ENCODE measurements at regions not wholly inside any gene's neighbourhood (a gene's known extent, or its start where the extent isn't known, plus 50 kb on each side); places are given as distances from the start of the nearest gene placed in this dataset.

DNA sequence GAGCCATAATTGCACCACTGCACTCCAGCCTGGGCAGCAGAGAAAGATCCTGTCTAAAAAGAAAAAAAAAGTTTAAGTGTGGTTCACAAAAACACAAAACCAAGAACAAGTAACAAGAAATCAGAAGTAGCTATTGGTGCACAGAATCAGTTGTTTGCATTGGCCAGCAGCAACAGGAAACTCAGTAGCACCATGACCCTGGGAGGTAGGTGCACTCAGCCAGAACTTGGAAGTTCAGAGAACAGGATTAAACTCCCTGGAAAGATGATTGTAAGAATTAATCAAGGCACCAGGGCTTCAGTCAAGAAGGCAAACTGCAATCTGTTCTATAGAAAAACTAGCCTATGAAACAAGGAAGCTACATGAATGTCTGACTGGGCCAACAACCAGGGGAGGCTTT lies 267.9 kb downstream of the COL12A1 start:
- no peaks in the 10 kb centered on the region for H3K36me3 ChIP-seq (ENCODE audit: control insufficient read depth in 2 of 2, insufficient read depth in 2 of 2, low read length in 1 of 2)
- no peaks in the 10 kb centered on the region for H3K27me3 ChIP-seq (ENCODE audit: control insufficient read depth in 1 of 2, insufficient read depth in 2 of 2, low read length in 2 of 2)
- H3K4me1 ChIP-seq (ENCODE audit: control insufficient read depth in 2 of 2, insufficient read depth in 2 of 2, low read length in 1 of 2), result no peaks in the 10 kb centered on the region
- H3K9me3 ChIP-seq (ENCODE audit: control insufficient read depth in 2 of 2, insufficient read depth in 1 of 2, low read depth in 1 of 2, low read length in 1 of 2), result no peaks in the 10 kb centered on the region
- H3K27ac ChIP-seq (ENCODE audit: low read depth in 2 of 2, low read length in 1 of 2), result no peak overlapping the region
- H3K4me3 ChIP-seq (ENCODE audit: low read depth in 1 of 2, low read length in 2 of 2), result no peak overlapping the region

GRCh38 chr6:74936886-74937285 lies 269.0 kb downstream of the COL12A1 start:
- 42 to 50% methylated on average over 1 of the region's 1 CpG for WGBS, 2 donors
- H3K27ac ChIP-seq (ENCODE audit: low read depth in 2 of 2, low read length in 1 of 2), result no peak overlapping the region
- H3K9me3 ChIP-seq (ENCODE audit: control insufficient read depth in 2 of 2, insufficient read depth in 1 of 2, low read depth in 1 of 2, low read length in 1 of 2), result no peaks in the 10 kb centered on the region
- no peak overlapping the region for H3K4me3 ChIP-seq (ENCODE audit: low read depth in 1 of 2, low read length in 2 of 2)
- H3K27me3 ChIP-seq (ENCODE audit: control insufficient read depth in 1 of 2, insufficient read depth in 2 of 2, low read length in 2 of 2), result no peaks in the 10 kb centered on the region
- no peaks in the 10 kb centered on the region for H3K4me1 ChIP-seq (ENCODE audit: control insufficient read depth in 2 of 2, insufficient read depth in 2 of 2, low read length in 1 of 2)
- H3K36me3 ChIP-seq (ENCODE audit: control insufficient read depth in 2 of 2, insufficient read depth in 2 of 2, low read length in 1 of 2), result no peaks in the 10 kb centered on the region

- Histone ChIP-seq H3K27ac (ENCODE audit: low read depth in 2 of 2, low read length in 1 of 2) (no peak overlapping the region), H3K4me1 (ENCODE audit: control insufficient read depth in 2 of 2, insufficient read depth in 2 of 2, low read length in 1 of 2) (no peaks in the 10 kb centered on the region), H3K4me3 (ENCODE audit: low read depth in 1 of 2, low read length in 2 of 2) (no peak overlapping the region), H3K27me3 (ENCODE audit: control insufficient read depth in 1 of 2, insufficient read depth in 2 of 2, low read length in 2 of 2) (no peaks in the 10 kb centered on the region), H3K36me3 (ENCODE audit: control insufficient read depth in 2 of 2, insufficient read depth in 2 of 2, low read length in 1 of 2) (no peaks in the 10 kb centered on the region), H3K9me3 (ENCODE audit: control insufficient read depth in 2 of 2, insufficient read depth in 1 of 2, low read depth in 1 of 2, low read length in 1 of 2) (no peaks in the 10 kb centered on the region)
- 62 to 63% methylated on average over 4 of the region's 4 CpGs for whole genome bisulfite sequencing, 2 donors
Observed at GRCh38 chr6:74932232-74932888, 273.5 kb downstream of the COL12A1 start.

DNA sequence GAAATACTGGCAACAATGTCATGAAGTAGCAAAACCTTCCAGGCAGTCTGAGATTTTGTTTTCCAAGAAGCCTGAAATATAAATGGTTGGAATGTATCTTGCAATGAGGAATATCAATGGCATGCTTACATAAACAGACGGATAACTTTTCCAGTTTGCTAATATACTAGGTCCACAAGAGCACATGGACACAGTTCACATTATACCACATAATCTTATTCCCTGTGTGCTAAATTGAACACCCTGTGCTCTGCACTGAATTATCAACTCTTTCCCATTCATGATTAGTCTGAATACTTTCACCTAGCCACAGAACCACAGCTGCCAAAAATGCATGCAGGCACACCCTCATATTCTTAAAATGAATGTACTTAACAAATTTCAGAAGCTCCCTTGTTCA lies 274.3 kb downstream of the COL12A1 start:
- no peaks in the 10 kb centered on the region for H3K27me3 ChIP-seq (ENCODE audit: control insufficient read depth in 1 of 2, insufficient read depth in 2 of 2, low read length in 2 of 2)
- no peak overlapping the region for H3K27ac ChIP-seq (ENCODE audit: low read depth in 2 of 2, low read length in 1 of 2)
- no peak overlapping the region for H3K4me3 ChIP-seq (ENCODE audit: low read depth in 1 of 2, low read length in 2 of 2)
- WGBS, 2 donors, result 28 to 44% methylated on average over 1 of the region's 1 CpG
- H3K36me3 ChIP-seq (ENCODE audit: control insufficient read depth in 2 of 2, insufficient read depth in 2 of 2, low read length in 1 of 2), result no peaks in the 10 kb centered on the region
- no peaks in the 10 kb centered on the region for H3K9me3 ChIP-seq (ENCODE audit: control insufficient read depth in 2 of 2, insufficient read depth in 1 of 2, low read depth in 1 of 2, low read length in 1 of 2)
- H3K4me1 ChIP-seq (ENCODE audit: control insufficient read depth in 2 of 2, insufficient read depth in 2 of 2, low read length in 1 of 2), result no peaks in the 10 kb centered on the region

- WGBS, 2 donors, result 49 to 70% methylated on average over 4 of the region's 4 CpGs
- no peaks in the 10 kb centered on the region for H3K4me1 ChIP-seq (ENCODE audit: control insufficient read depth in 2 of 2, insufficient read depth in 2 of 2, low read length in 1 of 2)
- no peak overlapping the region for H3K4me3 ChIP-seq (ENCODE audit: low read depth in 1 of 2, low read length in 2 of 2)
Observed at GRCh38 chr6:74928203-74928602, 277.6 kb downstream of the COL12A1 start.

GRCh38 chr6:74927299-74927698 lies 278.6 kb downstream of the COL12A1 start:
- 70 to 80% methylated on average over 3 of the region's 3 CpGs for WGBS, 2 donors

More at GRCh38 chr6:74928203-74928602, 277.6 kb downstream of the COL12A1 start:
- Histone ChIP-seq H3K27ac (ENCODE audit: low read depth in 2 of 2, low read length in 1 of 2) (no peak overlapping the region), H3K36me3 (ENCODE audit: control insufficient read depth in 2 of 2, insufficient read depth in 2 of 2, low read length in 1 of 2) (no peaks in the 10 kb centered on the region), H3K27me3 (ENCODE audit: control insufficient read depth in 1 of 2, insufficient read depth in 2 of 2, low read length in 2 of 2) (no peaks in the 10 kb centered on the region), H3K9me3 (ENCODE audit: control insufficient read depth in 2 of 2, insufficient read depth in 1 of 2, low read depth in 1 of 2, low read length in 1 of 2) (no peaks in the 10 kb centered on the region)

DNA sequence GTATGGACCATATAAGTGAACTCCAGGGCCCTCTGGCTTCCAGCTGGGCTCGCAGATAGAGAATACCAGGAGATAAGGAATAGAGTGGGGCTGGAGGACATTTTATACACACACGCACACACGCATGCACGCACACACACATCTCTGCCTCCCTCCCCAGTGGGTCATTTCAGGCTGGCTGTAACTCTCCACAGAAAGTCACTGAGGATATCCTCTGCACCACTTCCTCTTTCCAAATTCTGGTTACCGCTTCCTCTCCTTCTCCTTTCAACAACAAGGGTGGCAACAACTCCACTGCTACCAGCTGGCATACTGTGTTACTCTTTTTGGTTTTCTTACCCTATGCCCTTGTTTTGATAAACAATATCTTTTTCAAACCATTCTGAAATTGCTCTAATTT lies 280.2 kb downstream of the COL12A1 start:
- H3K27ac ChIP-seq (ENCODE audit: low read depth in 2 of 2, low read length in 1 of 2), result no peak overlapping the region
- H3K4me3 ChIP-seq (ENCODE audit: low read depth in 1 of 2, low read length in 2 of 2), result no peak overlapping the region

More at GRCh38 chr6:74927299-74927698, 278.6 kb downstream of the COL12A1 start:
- H3K4me3 ChIP-seq (ENCODE audit: low read depth in 1 of 2, low read length in 2 of 2), result no peak overlapping the region
- H3K36me3 ChIP-seq (ENCODE audit: control insufficient read depth in 2 of 2, insufficient read depth in 2 of 2, low read length in 1 of 2), result no peaks in the 10 kb centered on the region
- H3K4me1 ChIP-seq (ENCODE audit: control insufficient read depth in 2 of 2, insufficient read depth in 2 of 2, low read length in 1 of 2), result no peaks in the 10 kb centered on the region
- no peaks in the 10 kb centered on the region for H3K9me3 ChIP-seq (ENCODE audit: control insufficient read depth in 2 of 2, insufficient read depth in 1 of 2, low read depth in 1 of 2, low read length in 1 of 2)
- no peaks in the 10 kb centered on the region for H3K27me3 ChIP-seq (ENCODE audit: control insufficient read depth in 1 of 2, insufficient read depth in 2 of 2, low read length in 2 of 2)
- no peak overlapping the region for H3K27ac ChIP-seq (ENCODE audit: low read depth in 2 of 2, low read length in 1 of 2)

DNA sequence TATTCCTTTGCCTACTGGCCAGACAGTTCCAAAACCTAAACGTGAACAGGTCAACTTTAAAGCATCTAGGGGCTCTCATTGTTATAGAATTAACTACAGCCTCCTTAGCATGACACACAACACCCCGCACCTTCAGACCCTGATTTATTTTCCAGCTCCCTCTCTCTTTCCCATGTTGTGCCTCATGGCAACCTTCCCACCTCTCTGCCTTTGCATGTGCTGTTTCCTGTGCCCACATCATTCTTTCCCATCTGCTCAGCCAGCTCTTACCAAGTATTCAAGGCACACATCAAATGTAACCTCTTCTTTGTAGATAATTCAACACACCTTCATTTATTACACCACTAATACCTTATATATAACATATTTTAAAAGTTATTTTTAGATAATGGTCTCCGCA lies 291.0 kb downstream of the COL12A1 start:
- peaks cover 0 to 2% of the 10 kb centered on the region in 2 donors for H3K9me3 ChIP-seq (ENCODE audit: control insufficient read depth in 2 of 2, insufficient read depth in 1 of 2, low read depth in 1 of 2, low read length in 1 of 2)
- H3K4me1 ChIP-seq (ENCODE audit: control insufficient read depth in 2 of 2, insufficient read depth in 2 of 2, low read length in 1 of 2), result no peaks in the 10 kb centered on the region
- no peaks in the 10 kb centered on the region for H3K27me3 ChIP-seq (ENCODE audit: control insufficient read depth in 1 of 2, insufficient read depth in 2 of 2, low read length in 2 of 2)
- 81 to 83% methylated on average over 3 of the region's 3 CpGs for WGBS, 2 donors
- no peak overlapping the region for H3K4me3 ChIP-seq (ENCODE audit: low read depth in 1 of 2, low read length in 2 of 2)
- no peak overlapping the region for H3K27ac ChIP-seq (ENCODE audit: low read depth in 2 of 2, low read length in 1 of 2)
- H3K36me3 ChIP-seq (ENCODE audit: control insufficient read depth in 2 of 2, insufficient read depth in 2 of 2, low read length in 1 of 2), result no peaks in the 10 kb centered on the region

More for the DNA sequence above, 280.2 kb downstream of the COL12A1 start:
- Histone ChIP-seq H3K4me1 (ENCODE audit: control insufficient read depth in 2 of 2, insufficient read depth in 2 of 2, low read length in 1 of 2) (no peaks in the 10 kb centered on the region), H3K36me3 (ENCODE audit: control insufficient read depth in 2 of 2, insufficient read depth in 2 of 2, low read length in 1 of 2) (no peaks in the 10 kb centered on the region), H3K27me3 (ENCODE audit: control insufficient read depth in 1 of 2, insufficient read depth in 2 of 2, low read length in 2 of 2) (no peaks in the 10 kb centered on the region), H3K9me3 (ENCODE audit: control insufficient read depth in 2 of 2, insufficient read depth in 1 of 2, low read depth in 1 of 2, low read length in 1 of 2) (no peaks in the 10 kb centered on the region)
- 73 to 80% methylated on average over 5 of the region's 5 CpGs for WGBS, 2 donors

DNA sequence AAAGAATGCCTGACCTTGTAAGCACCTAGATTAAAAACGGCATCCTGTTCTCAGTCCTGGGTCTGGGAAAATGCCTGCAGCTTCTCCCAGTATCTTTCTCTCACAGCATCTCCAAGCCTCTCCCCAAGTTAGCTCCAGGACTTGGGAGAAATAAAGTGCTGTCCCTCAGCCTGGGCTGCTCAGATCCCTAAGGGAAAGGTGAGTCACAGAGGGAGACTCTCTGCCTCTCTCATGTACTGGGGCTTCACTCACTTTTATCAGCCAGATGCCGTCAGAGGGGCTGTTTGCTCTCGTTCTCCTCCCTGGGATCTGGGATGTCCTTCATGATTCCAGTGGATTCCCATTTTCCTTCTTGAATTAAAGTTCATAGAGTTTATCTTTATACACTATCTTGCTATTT lies 293.6 kb downstream of the COL12A1 start:
- 70 to 74% methylated on average over 3 of the region's 3 CpGs for WGBS, 2 donors
- H3K27me3 ChIP-seq (ENCODE audit: control insufficient read depth in 1 of 2, insufficient read depth in 2 of 2, low read length in 2 of 2), result no peaks in the 10 kb centered on the region

GRCh38 chr6:74902846-74903245 lies 303.0 kb downstream of the COL12A1 start:
- Histone ChIP-seq H3K27me3 (ENCODE audit: control insufficient read depth in 1 of 2, insufficient read depth in 2 of 2, low read length in 2 of 2) (no peaks in the 10 kb centered on the region), H3K9me3 (ENCODE audit: control insufficient read depth in 2 of 2, insufficient read depth in 1 of 2, low read depth in 1 of 2, low read length in 1 of 2) (no peaks in the 10 kb centered on the region), H3K27ac (ENCODE audit: low read depth in 2 of 2, low read length in 1 of 2) (no peak overlapping the region), H3K4me3 (ENCODE audit: low read depth in 1 of 2, low read length in 2 of 2) (no peak overlapping the region), H3K36me3 (ENCODE audit: control insufficient read depth in 2 of 2, insufficient read depth in 2 of 2, low read length in 1 of 2) (no peaks in the 10 kb centered on the region), H3K4me1 (ENCODE audit: control insufficient read depth in 2 of 2, insufficient read depth in 2 of 2, low read length in 1 of 2) (no peaks in the 10 kb centered on the region)
- WGBS, 2 donors, result 94 to 96% methylated on average over 2 of the region's 2 CpGs

More for the DNA sequence above, 293.6 kb downstream of the COL12A1 start:
- Histone ChIP-seq H3K27ac (ENCODE audit: low read depth in 2 of 2, low read length in 1 of 2) (no peak overlapping the region), H3K36me3 (ENCODE audit: control insufficient read depth in 2 of 2, insufficient read depth in 2 of 2, low read length in 1 of 2) (no peaks in the 10 kb centered on the region), H3K4me3 (ENCODE audit: low read depth in 1 of 2, low read length in 2 of 2) (no peak overlapping the region), H3K4me1 (ENCODE audit: control insufficient read depth in 2 of 2, insufficient read depth in 2 of 2, low read length in 1 of 2) (no peaks in the 10 kb centered on the region), H3K9me3 (ENCODE audit: control insufficient read depth in 2 of 2, insufficient read depth in 1 of 2, low read depth in 1 of 2, low read length in 1 of 2) (peaks cover 0 to 2% of the 10 kb centered on the region in 2 donors)
